Epithelial cell of proximal tubule (primary cell): ENCODE measurements at regions not wholly inside any gene's neighbourhood (a gene's known extent, or its start where the extent isn't known, plus 50 kb on each side); places are given as distances from the start of the nearest gene placed in this dataset.

Experiments used
- DNase-seq: peaks from one replicate; pipeline ENCODE4 v3.0.0-alpha.2; 2011; ENCODE audit warnings: low read depth
- H3K4me3 ChIP-seq: 2 replicates; pipeline ENCODE4 v1.5.1; 2011; ENCODE audit warnings: low read depth, mild to moderate bottlenecking, low read length
- CTCF ChIP-seq: conservative IDR thresholded peaks from 2 replicates; pipeline ENCODE4 v1.5.1; 2012; ENCODE audit warnings: low read depth, mild to moderate bottlenecking, low read length

DNA sequence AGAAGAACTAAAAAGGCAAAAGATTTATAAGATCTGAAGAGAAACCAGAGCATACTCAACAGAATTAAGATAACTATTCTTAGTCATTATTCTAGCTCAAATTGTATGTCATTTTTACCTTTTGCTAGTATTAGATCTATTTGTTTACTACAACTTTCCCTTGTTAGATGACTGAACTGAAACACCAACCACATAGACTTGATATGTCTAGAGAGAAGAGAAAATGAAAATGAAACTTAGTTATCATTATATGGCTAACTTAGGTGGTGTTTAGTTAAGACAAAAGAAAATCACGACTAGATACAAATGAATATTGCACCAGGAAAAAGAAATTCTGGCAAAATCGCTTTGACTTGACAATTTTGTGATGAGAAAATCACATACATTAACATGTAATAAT is 690.8 kb downstream of the PCDH18 start:
- H3K4me3 ChIP-seq = no peak overlapping the region
- no peak for DNase-seq
- no peak for TF ChIP-seq CTCF

DNA sequence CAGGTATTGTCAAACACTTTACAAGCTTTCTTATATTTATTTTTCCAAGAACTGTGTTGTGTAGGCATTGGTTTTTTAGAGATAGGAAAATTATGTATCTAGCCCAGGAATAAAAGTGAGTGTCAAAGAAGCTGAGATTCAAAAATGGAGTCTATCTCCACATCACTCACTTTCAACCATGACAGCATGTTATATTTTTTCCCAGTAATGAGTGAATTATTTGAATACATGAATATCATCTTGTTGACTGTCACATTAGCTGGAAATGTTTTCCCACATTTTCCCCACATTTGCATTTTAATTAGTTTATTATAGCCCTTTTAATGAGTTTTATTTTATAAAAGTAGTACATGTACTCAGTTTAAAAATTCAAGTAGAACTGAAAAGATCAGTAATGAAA is 693.7 kb downstream of the PCDH18 start:
- DNase-seq = no peak
- no peak overlapping the region for H3K4me3 ChIP-seq
- no peak for TF ChIP-seq CTCF

GRCh38 chr4:136831553-136831952 is 700.7 kb downstream of the PCDH18 start:
- DNase-seq = no peak
- peak; percentile 33 for TF ChIP-seq CTCF
- no peak overlapping the region for H3K4me3 ChIP-seq

- H3K4me3 ChIP-seq = no peak overlapping the region
- TF ChIP-seq CTCF = no peak
- DNase-seq = no peak
Observed at GRCh38 chr4:136829280-136829679, 703.0 kb downstream of the PCDH18 start.

GRCh38 chr4:136823020-136823419 is 709.3 kb downstream of the PCDH18 start:
- DNase-seq = no peak
- H3K4me3 ChIP-seq = no peak overlapping the region
- no peak for TF ChIP-seq CTCF

DNA sequence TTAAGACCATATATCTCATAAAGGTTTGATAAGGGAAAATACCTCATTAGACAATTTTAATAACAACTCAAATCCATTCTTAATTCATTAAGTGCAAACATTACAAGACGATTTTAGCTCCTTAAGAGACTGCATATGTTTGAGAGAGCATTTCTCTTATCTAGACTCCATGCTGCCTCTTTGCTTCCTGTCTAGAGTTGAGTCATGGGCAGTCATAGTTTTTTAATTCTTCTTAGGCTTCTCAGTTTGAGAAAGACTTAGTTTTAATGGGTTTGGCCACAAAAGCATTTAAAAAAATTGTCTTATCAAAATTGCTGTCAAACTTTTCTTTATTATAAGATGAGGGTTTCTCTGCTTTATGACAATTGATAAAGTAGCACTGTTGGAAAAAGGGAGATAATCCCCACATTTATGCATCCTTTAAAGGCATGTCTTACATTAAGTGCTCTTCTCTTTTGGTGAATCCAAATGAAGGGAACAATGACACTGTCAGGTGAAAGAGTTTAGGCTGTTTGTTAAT is 713.4 kb downstream of the PCDH18 start:
- no peak for TF ChIP-seq CTCF
- DNase-seq = no peak
- H3K4me3 ChIP-seq = no peak overlapping the region

DNA sequence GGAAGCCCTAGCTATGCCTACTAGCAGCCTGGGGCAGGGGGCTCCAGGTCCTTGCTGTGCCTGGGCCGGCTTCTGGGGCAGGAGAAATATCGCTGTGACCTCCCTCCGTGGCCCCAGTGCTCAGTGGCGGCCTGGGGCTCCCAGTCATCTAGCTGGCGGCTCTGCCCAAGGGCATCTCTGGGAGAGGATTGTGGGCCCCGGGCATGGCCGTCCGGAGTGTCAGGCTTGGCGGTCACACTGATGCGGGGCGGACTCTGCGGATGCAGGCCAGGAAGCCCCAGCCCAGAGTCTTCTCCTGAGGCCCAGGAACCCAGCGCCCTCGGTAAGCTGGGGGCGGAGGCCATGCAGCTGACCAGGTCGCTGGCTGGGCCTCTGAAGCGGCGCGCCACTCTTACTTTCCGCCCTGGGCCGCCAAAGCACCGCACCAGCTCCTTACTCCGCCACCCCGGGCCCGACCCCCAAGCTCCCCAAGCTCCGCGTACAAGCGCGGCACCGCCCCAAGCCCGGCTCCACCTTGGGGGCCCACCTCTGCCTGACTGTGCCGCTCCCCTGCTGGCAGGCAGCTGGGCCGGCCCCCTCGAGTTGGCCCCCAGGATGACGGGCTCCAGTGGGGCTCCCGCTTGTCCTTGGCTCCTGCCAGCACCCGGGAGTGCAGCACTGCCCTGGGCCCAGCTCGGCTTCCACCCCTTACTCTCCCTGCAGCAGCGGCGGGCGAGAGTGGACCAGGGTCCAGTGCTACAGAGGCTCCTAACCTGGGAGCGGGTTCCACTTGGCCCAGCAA is 720.0 kb downstream of the PCDH18 start:
- no peak for DNase-seq
- TF ChIP-seq CTCF = no peak
- no peak overlapping the region for H3K4me3 ChIP-seq
